ENCODE measurements at regions not wholly inside any gene's neighbourhood (a gene's known extent, or its start where the extent isn't known, plus 50 kb on each side); places are given as distances from the start of the nearest gene placed in this dataset.

- H3K36me3 ChIP-seq: no peaks in the 10 kb centered on the region
- 65 to 83% (median 67%) methylated on average over 3 of the region's 3 CpGs for WGBS, 3 donors
- H3K4me3 ChIP-seq: no peak overlapping the region
- H3K27ac ChIP-seq: no peak overlapping the region
- H3K9me3 ChIP-seq: no peaks in the 10 kb centered on the region
- no peaks in the 10 kb centered on the region for H3K4me1 ChIP-seq (ENCODE audit: insufficient read depth)
- H3K27me3 ChIP-seq: no peaks in the 10 kb centered on the region
- TF ChIP-seq POLR2A (IDR thresholded peaks at IDR 0.05): no peak
- TF ChIP-seq EP300 (IDR thresholded peaks at IDR 0.05): no peak
- TF ChIP-seq, protein P1, sequence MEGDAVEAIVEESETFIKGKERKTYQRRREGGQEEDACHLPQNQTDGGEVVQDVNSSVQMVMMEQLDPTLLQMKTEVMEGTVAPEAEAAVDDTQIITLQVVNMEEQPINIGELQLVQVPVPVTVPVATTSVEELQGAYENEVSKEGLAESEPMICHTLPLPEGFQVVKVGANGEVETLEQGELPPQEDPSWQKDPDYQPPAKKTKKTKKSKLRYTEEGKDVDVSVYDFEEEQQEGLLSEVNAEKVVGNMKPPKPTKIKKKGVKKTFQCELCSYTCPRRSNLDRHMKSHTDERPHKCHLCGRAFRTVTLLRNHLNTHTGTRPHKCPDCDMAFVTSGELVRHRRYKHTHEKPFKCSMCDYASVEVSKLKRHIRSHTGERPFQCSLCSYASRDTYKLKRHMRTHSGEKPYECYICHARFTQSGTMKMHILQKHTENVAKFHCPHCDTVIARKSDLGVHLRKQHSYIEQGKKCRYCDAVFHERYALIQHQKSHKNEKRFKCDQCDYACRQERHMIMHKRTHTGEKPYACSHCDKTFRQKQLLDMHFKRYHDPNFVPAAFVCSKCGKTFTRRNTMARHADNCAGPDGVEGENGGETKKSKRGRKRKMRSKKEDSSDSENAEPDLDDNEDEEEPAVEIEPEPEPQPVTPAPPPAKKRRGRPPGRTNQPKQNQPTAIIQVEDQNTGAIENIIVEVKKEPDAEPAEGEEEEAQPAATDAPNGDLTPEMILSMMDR (IDR thresholded peaks at IDR 0.05): no peak
- DNase-seq: no peak
- intact Hi-C loops (cut with DNase I): no loop called here
Observed at GRCh38 chr7:49623943-49624342, 149.5 kb upstream of the VWC2 start.

DNA sequence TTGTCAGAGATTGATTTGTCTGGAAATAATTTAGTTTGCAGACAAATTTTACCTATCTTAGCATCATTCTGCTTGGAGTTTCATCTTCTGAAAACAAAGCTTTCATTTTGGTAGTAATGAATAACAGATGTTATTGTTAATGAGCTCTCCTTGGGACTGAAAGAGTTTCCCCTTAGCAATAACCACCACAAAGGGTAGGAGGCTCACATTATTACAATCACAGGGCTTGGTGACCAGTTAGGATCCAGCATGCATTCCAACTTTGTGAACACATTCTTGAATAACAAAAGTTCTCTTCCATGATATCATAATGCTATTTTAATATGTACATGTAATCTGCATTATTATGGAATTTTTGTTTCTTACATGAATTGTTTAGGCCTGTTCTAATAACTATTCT, 148.8 kb upstream of the VWC2 start:
- Histone ChIP-seq H3K36me3 (no peaks in the 10 kb centered on the region), H3K4me3 (no peak overlapping the region), H3K27ac (no peak overlapping the region), H3K4me1 (ENCODE audit: insufficient read depth) (no peaks in the 10 kb centered on the region), H3K27me3 (no peaks in the 10 kb centered on the region), H3K9me3 (no peaks in the 10 kb centered on the region)
- intact Hi-C loops (cut with DNase I): no loop called here
- no peak for DNase-seq
- no peak for TF ChIP-seq EP300 (IDR thresholded peaks at IDR 0.05)
- TF ChIP-seq POLR2A (IDR thresholded peaks at IDR 0.05): no peak
- TF ChIP-seq, protein P1 (IDR thresholded peaks at IDR 0.05): no peak

DNA sequence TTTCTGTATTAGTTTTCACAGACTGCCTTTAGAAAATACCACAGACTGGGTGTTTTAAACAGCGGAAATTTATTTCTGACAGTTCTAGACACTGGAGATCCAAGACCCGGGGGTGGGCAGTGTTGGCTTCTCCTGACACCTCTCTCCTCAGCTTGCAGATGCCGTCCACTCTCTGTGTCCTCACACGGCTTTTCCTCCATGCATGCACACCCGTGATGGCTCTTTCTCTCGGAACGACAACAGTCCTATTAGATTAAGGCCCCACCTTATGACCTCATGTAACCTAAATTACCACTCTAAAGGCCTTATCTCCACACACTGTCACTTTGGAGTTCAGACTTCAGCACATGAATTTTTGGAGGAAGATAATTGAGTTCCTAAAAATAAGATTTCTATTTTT, 142.9 kb upstream of the VWC2 start:
- WGBS, 3 donors: 85 to 93% (median 90%) methylated on average over 7 of the region's 7 CpGs
- Histone ChIP-seq H3K27me3 (no peaks in the 10 kb centered on the region), H3K27ac (no peak overlapping the region), H3K9me3 (no peaks in the 10 kb centered on the region), H3K4me1 (ENCODE audit: insufficient read depth) (peaks cover 5% of the 10 kb centered on the region), H3K4me3 (no peak overlapping the region), H3K36me3 (no peaks in the 10 kb centered on the region)
- DNase-seq: no peak
- intact Hi-C loops (cut with DNase I): no loop called here
- TF ChIP-seq, protein P1 (IDR thresholded peaks at IDR 0.05): no peak
- TF ChIP-seq EP300 (IDR thresholded peaks at IDR 0.05) (no peak), POLR2A (IDR thresholded peaks at IDR 0.05) (no peak)

DNA sequence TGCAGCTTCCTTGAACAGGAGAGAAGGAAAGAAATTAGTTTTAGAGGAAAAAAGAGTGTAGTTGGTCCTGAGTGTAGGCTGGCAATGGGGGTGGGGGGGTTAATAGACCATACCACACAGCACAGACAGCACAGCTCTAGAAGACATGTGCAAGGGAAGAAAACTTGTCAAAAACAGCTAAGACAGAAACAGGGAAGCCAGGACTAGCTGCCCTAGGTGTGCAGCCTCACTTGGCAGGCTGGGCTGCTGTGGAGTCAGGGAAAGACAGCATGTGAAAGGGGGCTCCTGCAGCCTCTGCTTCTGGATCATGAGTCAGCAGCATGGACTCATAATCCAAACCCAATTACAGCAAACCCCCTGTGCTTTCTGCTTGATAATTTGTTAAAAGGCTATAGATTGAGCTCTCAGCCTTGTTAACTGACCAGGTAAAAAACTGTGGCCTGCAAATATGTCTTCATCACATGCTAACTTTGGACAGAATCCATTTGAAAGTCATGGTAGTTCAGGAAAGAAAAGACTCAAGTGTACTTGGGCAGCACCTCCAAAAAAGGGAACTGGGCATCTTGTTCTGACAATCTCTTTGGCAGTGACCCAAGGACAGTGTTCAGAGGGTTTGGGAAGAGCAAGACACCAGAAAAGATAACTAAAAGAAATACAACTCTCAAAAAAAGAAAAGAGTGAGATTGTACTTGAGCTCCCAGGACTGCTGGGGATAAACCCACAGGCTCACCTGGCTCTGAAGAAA, 142.2 kb upstream of the VWC2 start:
- H3K4me1 ChIP-seq (ENCODE audit: insufficient read depth): peaks cover 5% of the 10 kb centered on the region
- no peak for DNase-seq
- H3K4me3 ChIP-seq: no peak overlapping the region
- no peaks in the 10 kb centered on the region for H3K9me3 ChIP-seq
- intact Hi-C loops (cut with DNase I): no loop called here
- no peak overlapping the region for H3K27ac ChIP-seq
- H3K27me3 ChIP-seq: no peaks in the 10 kb centered on the region
- TF ChIP-seq, protein P1 (IDR thresholded peaks at IDR 0.05): no peak
- no peak for TF ChIP-seq POLR2A (IDR thresholded peaks at IDR 0.05)
- no peaks in the 10 kb centered on the region for H3K36me3 ChIP-seq
